NCI-H524 treated with DMSO at 0.1 percent for 48 hours (cell line): ENCODE measurements at regions not wholly inside any gene's neighbourhood (a gene's known extent, or its start where the extent isn't known, plus 50 kb on each side); places are given as distances from the start of the nearest gene placed in this dataset.

Source experiments
- DNase-seq: peaks from one replicate; lab custom pipeline; 2025; lab: John Stamatoyannopoulos, UW

GRCh38 chr13:77423296-77423695 lies 96.4 kb upstream of the MYCBP2 start:
- DNase-seq = no peak

DNA sequence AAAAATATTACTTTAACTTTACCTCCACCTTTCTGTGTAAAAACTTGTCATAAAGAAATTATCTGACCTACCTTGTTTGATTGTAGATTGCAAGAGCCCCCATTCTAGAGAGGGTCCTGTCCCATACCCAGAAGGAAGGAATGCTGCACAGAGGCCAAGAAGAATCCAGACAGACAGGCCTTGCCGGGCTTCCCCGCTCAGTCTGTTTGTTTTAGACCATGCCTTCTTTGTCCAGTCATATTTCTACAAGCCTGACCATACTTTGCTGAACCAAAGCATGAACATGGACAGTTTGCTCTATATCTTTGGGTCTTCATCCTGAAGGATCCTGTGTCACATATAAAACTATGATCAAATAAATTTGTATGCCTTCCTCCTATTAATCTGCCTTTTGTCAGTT lies 95.8 kb upstream of the MYCBP2 start:
- no peak for DNase-seq

- DNase-seq = no peak
Measured at GRCh38 chr13:77417897-77418296, 91.0 kb upstream of the MYCBP2 start.

GRCh38 chr13:77416666-77417212 lies 89.8 kb upstream of the MYCBP2 start:
- DNase-seq = no peak

GRCh38 chr13:77415253-77416071 lies 88.6 kb upstream of the MYCBP2 start:
- DNase-seq = no peak

GRCh38 chr13:77412860-77413259 lies 86.0 kb upstream of the MYCBP2 start:
- DNase-seq = no peak

DNA sequence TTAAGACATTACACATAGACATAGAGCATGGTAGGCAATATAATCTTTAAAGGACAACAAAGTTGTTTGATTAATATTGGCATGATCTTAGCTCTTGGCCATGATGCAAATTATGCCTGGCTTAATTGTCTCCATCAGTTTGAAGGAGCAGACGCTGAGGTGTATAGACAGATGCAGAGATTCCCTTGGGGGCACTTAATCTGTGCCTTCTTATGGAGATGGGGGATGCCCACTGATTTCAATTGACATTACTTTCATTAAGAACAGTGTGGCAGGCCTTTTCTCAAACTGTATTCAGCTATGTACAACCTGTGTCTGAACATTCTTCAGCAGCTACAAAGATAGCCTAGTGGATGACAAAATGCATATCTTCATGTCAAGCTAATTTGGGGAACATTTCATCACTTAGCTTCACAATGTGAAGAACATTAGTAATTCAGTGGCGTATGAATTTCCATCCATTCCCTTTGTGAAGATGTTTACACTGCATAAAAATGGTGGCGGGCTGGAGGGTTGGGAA lies 85.3 kb upstream of the MYCBP2 start:
- DNase-seq = peak; percentile 73

DNA sequence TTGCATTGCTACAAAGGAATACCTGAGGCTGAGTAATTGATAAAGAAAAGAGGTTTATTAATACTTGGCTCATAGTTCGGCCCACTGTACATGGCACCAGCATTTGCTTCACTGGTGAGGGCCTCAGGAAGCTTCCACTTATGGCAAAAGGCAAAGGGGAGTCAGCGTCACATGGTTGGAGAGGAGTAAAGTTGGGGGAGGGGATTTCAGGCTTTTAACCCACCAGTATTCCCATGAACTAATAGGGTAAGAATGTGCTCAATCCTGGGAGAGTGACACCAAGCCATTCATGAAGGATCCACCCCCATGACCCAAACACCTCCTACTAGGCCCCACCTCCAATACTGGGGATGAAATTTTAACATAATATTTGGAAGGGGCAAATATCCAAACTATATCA lies 82.5 kb upstream of the MYCBP2 start:
- DNase-seq = no peak

DNA sequence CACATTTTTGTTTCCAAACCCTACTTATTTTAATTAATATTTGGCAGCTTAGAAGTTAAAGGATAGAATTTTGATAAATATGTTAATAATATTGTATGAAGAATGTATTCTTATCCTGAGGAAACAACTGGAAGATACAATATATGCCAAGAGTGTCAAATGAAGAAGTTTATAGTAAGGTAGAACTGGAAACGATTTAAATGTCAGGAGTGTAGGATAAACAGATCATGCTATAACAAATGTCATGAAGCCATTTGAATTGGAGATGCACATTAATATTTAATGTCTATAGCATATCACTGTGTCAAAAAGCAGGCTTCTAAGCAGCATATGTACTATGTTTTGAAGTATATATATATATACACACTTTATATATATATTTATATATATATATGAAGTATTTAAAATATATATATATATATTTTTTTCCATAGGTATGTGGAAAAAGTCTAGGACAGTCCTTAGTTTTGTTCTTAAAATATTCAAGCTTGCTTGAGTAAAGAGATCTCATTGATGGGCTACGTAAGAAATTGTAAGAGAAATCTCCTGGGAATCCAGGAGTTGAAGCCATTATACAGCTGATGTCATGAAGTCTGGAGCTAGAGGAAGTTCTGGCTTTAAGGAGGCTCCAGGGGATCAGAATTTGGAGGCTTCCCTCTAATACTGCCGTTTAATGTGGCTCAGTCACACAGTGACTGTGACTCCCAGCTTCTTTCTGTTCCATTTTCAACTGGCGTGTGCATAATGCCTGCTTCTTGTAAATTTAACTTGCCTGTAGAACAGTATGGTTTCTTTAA lies 79.9 kb upstream of the MYCBP2 start:
- no peak for DNase-seq

- no peak for DNase-seq
Measured at GRCh38 chr13:77398825-77399620, 72.1 kb upstream of the MYCBP2 start.

DNA sequence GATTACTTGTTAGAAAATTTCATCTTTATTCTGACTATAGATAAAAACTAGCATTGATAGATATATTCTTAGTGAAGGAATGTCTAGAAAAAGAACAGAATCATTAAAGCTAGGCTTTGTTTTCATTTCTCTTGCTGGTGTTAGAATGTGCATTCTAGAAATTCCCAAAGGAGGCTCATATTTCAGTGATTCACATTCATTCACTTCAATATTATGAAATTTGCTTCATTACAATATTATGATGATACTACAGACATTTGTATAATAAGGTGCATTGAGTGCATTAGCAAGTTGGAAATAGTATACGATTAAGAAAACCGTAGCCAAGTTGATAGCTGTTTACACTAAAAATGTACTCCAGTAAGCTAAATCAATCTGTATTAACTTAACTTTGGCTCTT lies 70.7 kb upstream of the MYCBP2 start:
- no peak for DNase-seq

DNA sequence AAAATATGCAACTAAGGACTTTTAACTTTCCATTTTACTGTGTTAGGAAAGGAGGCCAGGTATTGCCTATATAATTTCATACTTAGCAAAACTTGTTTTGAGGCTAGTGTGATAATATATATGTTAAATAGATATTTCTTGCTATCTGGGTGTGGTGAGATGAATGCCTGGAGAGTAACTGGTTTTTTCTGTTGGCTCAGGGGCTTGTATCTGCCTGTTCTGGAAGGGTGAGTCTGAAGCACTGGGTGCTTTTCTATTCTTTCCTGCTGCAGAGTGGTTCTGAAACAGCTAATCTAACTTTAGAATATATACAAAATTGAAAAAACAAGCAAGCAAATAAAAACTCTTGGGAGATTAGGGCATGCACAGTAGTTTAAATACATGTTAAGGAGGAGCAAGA lies 64.6 kb upstream of the MYCBP2 start:
- no peak for DNase-seq

GRCh38 chr13:77390391-77390790 lies 63.5 kb upstream of the MYCBP2 start:
- no peak for DNase-seq

DNA sequence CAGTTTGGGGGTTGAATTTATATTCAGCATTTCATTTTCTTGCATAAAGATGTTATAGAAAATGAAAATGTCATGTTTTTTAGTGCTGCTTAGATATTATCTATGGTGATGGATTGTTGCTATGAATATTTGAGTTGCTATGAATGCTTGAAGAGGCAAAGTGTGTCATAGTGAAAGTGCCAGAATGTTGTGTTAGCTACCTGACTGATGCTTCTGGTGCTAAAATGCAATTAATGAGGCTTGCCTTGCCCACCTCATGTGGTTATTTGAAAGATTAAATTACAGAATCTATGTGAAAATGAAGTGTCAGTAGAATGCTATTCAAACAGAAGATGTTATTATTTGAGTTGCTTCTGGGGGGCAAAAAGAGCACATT lies 62.7 kb upstream of the MYCBP2 start:
- no peak for DNase-seq

DNA sequence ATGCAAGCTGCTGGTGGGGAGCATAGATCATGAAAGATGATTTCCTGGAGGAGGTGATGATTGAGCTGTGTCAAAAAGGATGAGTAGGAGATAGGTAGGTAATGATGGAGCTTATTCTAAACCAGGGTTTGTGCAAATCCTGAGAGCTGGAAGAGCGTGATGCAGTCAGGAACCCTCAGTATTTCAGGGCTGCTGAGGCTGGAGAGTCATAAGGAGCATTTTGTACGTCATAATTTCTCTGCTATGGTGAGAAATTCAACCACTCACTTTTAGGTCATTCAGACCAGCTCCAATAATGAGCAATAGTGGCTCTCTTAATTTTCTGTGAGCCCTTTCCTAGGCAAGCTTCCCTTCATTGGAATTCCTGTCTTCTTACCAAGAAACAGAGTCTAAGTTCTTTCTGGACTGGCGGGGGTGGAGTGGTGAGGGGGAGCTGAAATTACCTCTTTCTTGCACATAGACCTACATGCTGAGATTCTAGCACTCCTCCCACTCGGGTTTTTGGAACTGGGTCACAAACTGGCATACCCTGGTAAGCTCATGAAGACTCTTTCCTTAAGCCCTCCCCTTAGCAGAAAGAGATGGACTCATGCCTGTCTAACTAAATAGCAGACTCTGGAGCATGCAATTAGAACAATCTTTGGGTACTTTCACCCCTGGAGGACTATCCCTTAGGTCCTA lies 62.2 kb upstream of the MYCBP2 start:
- no peak for DNase-seq

GRCh38 chr13:77387607-77388200 lies 60.8 kb upstream of the MYCBP2 start:
- DNase-seq = no peak

DNA sequence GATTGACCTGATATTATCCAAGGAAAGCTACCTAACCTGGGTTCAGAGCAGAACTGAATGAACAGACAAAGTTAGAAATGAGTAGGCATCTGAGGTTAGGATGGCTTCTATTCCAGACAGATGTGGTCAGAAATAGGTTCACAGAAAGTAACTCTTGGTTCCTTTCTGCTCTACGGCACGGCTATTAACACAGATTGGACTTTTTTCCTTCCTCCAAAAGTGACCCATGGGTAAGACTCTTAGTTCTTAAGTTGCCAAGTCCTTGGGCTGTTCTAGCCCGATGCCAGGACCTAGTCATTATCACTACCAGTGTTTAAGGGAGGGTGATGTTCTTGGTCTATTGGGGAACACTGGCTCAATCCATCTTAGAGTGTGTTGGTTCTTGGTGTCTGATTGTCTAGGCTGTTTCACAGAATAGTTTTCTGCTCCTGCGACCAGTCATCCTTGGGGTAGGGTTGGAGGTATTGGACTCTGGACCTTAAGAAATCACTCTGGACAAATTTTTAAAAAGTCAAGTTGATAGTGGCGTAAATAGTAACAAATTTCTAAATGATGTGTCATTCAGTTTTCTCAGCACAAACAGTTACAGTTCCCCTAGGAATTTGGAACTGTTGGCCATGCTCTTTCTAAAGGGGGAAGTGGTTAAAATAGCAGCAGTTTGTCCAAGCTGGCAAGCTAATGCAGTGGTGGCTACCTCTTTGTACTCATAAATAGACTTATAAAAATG lies 60.1 kb upstream of the MYCBP2 start:
- DNase-seq = no peak

GRCh38 chr13:77386046-77386445 lies 59.2 kb upstream of the MYCBP2 start:
- DNase-seq = no peak

GRCh38 chr13:77384999-77385398 lies 58.1 kb upstream of the MYCBP2 start:
- no peak for DNase-seq

GRCh38 chr13:77383097-77383496 lies 56.2 kb upstream of the MYCBP2 start:
- no peak for DNase-seq
